Testis (tissue), 2 donors: ENCODE measurements at regions not wholly inside any gene's neighbourhood (a gene's known extent, or its start where the extent isn't known, plus 50 kb on each side); places are given as distances from the start of the nearest gene placed in this dataset.

Experiments used
- CTCF ChIP-seq, 3 experiments: fragments of 450-650 bp in 2 of 3; fragments of 200-600 bp in 1 of 3; sonication (generic) in 1 of 3; IDR thresholded peaks; one replicate each; pipeline ENCODE4 v1.5.1; 2016 to 2019; ENCODE audit warnings: antibody characterized with exemption in 3 of 3, mild to moderate bottlenecking in 2 of 3, moderate library complexity in 1 of 3
- POLR2A ChIP-seq: fragments of 450-650 bp; IDR thresholded peaks from one replicate; pipeline ENCODE4 v1.6.1; 2017; ENCODE audit warnings: antibody characterized with exemption, mild to moderate bottlenecking, moderate library complexity

GRCh38 chr16:9212621-9213020, 121.2 kb downstream of the HAPSTR1 start:
- TF ChIP-seq CTCF (IDR thresholded peaks at IDR 0.05) (no peak), POLR2A (no peak)
